ENCODE measurements at regions not wholly inside any gene's neighbourhood (a gene's known extent, or its start where the extent isn't known, plus 50 kb on each side); places are given as distances from the start of the nearest gene placed in this dataset.

- no peak for TF ChIP-seq CTCF (IDR thresholded peaks at IDR 0.05; ENCODE audit: insufficient read depth, low read depth, low read length)
- no peak overlapping the region for H3K4me3 ChIP-seq (ENCODE audit: low read depth, low read length)
- DNase-seq (ENCODE audit: low read depth) = no peak
Observed at GRCh38 chr2:16442971-16443370, 222.7 kb downstream of the CYRIA start.

GRCh38 chr2:16441431-16441830 is 224.2 kb downstream of the CYRIA start:
- DNase-seq (ENCODE audit: low read depth) = no peak
- no peak for TF ChIP-seq CTCF (IDR thresholded peaks at IDR 0.05; ENCODE audit: insufficient read depth, low read depth, low read length)
- no peak overlapping the region for H3K4me3 ChIP-seq (ENCODE audit: low read depth, low read length)

DNA sequence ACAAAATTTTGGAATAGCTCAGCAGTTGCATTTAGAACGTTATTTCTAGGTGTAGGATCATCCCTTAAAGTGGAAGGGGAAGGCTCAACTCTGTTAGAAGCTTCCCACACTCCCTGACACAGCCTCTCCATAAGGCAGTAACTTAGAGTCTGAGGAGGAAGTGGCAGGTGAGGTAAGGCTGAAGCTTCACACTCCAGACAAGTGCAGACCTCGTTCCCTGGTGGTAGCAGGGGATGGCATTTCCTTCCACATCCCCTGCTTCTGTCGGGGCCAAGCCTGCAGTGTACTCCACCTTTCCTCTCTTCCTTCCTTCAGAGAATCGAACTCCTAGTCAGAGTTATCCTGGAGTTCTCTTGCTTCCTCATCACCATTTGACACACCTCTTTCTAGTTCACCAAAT is 224.7 kb downstream of the CYRIA start:
- no peak overlapping the region for H3K4me3 ChIP-seq (ENCODE audit: low read depth, low read length)

DNA sequence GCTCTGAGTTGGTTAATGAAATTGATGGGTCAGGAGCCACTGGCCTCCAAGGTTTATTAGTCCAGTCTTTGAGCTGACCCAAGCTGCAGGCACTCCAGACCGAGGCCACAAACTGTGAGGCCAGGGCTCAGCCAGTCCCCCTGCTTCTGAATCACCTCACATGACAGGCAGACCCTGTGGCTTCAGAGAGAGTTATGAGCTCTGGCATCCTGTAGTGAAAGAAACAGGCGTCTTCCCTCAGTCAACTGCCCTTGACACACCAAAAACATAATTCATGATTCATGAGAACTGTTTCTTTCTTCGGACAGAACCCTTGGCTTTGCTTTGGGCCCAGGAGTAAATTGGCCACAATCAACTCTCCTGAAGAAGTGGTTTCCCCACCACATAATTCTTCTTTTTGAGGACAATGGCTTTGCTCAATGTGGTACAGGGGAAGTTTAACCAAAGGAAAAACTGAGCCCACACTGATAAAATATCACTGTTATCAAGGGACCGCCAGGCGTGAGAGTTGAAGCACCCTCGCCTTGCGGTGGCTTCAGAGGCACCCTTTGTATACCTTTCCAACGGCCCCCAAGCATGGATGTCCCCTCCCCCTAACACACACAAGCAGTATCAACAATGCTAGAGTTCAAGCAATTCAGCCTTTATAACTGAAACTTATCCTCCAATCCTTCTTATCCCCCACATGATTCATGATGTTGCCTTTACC is 226.9 kb downstream of the CYRIA start:
- no peak for DNase-seq (ENCODE audit: low read depth)
- H3K4me3 ChIP-seq (ENCODE audit: low read depth, low read length) = no peak overlapping the region
- no peak for TF ChIP-seq CTCF (IDR thresholded peaks at IDR 0.05; ENCODE audit: insufficient read depth, low read depth, low read length)

More for the DNA sequence above, 224.7 kb downstream of the CYRIA start:
- DNase-seq (ENCODE audit: low read depth) = no peak
- TF ChIP-seq CTCF (IDR thresholded peaks at IDR 0.05; ENCODE audit: insufficient read depth, low read depth, low read length) = no peak

GRCh38 chr2:16437189-16437588 is 228.4 kb downstream of the CYRIA start:
- H3K4me3 ChIP-seq (ENCODE audit: low read depth, low read length) = no peak overlapping the region
- no peak for DNase-seq (ENCODE audit: low read depth)
- no peak for TF ChIP-seq CTCF (IDR thresholded peaks at IDR 0.05; ENCODE audit: insufficient read depth, low read depth, low read length)

DNA sequence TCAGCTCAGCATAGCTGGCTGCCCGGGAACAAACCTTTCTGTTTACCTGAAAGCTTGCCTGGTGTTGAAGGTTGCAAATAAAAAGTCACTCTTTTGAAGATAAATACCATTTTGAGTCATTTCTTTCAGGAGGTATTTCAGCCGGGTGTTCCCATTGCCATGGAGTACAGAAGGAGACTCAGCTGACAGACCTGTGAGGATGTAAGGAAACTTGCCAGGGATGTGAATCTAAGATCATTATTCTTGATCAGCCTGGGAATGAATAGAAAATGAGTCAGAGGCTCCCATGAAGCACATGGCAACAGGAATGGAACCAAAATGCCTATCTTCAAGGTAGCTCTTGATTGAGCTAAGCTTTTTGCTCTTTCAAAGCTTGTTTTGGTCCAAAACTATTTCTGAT is 231.2 kb downstream of the CYRIA start:
- H3K4me3 ChIP-seq (ENCODE audit: low read depth, low read length) = no peak overlapping the region
- DNase-seq (ENCODE audit: low read depth) = no peak
- no peak for TF ChIP-seq CTCF (IDR thresholded peaks at IDR 0.05; ENCODE audit: insufficient read depth, low read depth, low read length)

- TF ChIP-seq CTCF (IDR thresholded peaks at IDR 0.05; ENCODE audit: insufficient read depth, low read depth, low read length) = no peak
- no peak for DNase-seq (ENCODE audit: low read depth)
- H3K4me3 ChIP-seq (ENCODE audit: low read depth, low read length) = no peak overlapping the region
Observed at GRCh38 chr2:16430846-16431245, 234.8 kb downstream of the CYRIA start.
